HepG2 (cell line): ENCODE measurements at regions not wholly inside any gene's neighbourhood (a gene's known extent, or its start where the extent isn't known, plus 50 kb on each side); places are given as distances from the start of the nearest gene placed in this dataset.

Source experiments
- ATF7 ChIP-seq, 2 experiments: fragments of 450-650 bp in 1 of 2; sonication (generic) in 1 of 2; formaldehyde crosslinking in 1 of 2; IDR thresholded peaks; 2 replicates each; pipeline versions ENCODE4 v1.4.0 to v1.6.1; 2016 to 2020; ENCODE audit warnings: antibody characterized with exemption in 1 of 2, mild to moderate bottlenecking in 1 of 2, missing genetic modification reagents in 1 of 2
- GATAD2A ChIP-seq: IDR thresholded peaks from 2 replicates; pipeline ENCODE4 v1.6.1; 2016
- MBNL3 ChIP-seq: fragments of 250-450 bp; sonication (Bioruptor Pico); conservative IDR thresholded peaks from 2 replicates; pipeline ENCODE4 v1.8.0; 2022; ENCODE audit warnings: mild to moderate bottlenecking, inconsistent platforms
- MYC ChIP-seq: sonication (generic); formaldehyde crosslinking; IDR thresholded peaks from 2 replicates; pipeline ENCODE4 v1.9.0; 2021; ENCODE audit warnings: missing genetic modification reagents, borderline replicate concordance
- NFE2 ChIP-seq: sonication (generic); formaldehyde crosslinking; IDR thresholded peaks from 2 replicates; pipeline ENCODE4 v1.4.0; 2020; ENCODE audit warnings: missing genetic modification reagents
- POLR2A ChIP-seq, 2 experiments: IDR thresholded peaks; 2 replicates each; pipeline ENCODE4 v1.6.1; 2011; ENCODE audit warnings: low read depth in 2 of 2, low read length in 2 of 2, mild to moderate bottlenecking in 1 of 2, moderate library complexity in 1 of 2; ENCODE audit not compliant: insufficient read depth in 1 of 2
- RAD51 ChIP-seq: fragments of 450-650 bp; IDR thresholded peaks from 2 replicates; pipeline ENCODE4 v1.6.1; 2016; ENCODE audit warnings: borderline replicate concordance
- SAP130 ChIP-seq: IDR thresholded peaks from 2 replicates; pipeline ENCODE4 v1.6.1; 2016; ENCODE audit warnings: low read depth
- TCF12 ChIP-seq, 2 experiments: fragments of 450-650 bp in 1 of 2; sonication (generic) in 1 of 2; formaldehyde crosslinking in 1 of 2; IDR thresholded peaks; 2 replicates each; pipeline versions ENCODE4 v1.6.1 to v1.8.0; 2017 to 2022; ENCODE audit warnings: antibody characterized with exemption in 1 of 2, mild to moderate bottlenecking in 1 of 2, missing genetic modification reagents in 1 of 2, moderate library complexity in 1 of 2
- ZNF772 ChIP-seq: sonication (generic); formaldehyde crosslinking; IDR thresholded peaks from 2 replicates; pipeline ENCODE4 v1.5.0; 2020; ENCODE audit warnings: mild to moderate bottlenecking, missing genetic modification reagents
- TF ChIP-seq, protein P1 (sequence below): sonication (generic); formaldehyde crosslinking; IDR thresholded peaks from 2 replicates; pipeline ENCODE4 v1.5.0; 2020; ENCODE audit warnings: mild to moderate bottlenecking, missing genetic modification reagents, moderate library complexity
- TF ChIP-seq, protein P2 (sequence below): sonication (generic); formaldehyde crosslinking; IDR thresholded peaks from 2 replicates; pipeline ENCODE4 v1.4.0; 2020; ENCODE audit warnings: missing genetic modification reagents

GRCh38 chr3:150269526-150269925 is 138.6 kb upstream of the TSC22D2 start:
- TF ChIP-seq ATF7 (IDR thresholded peaks at IDR 0.05) (no peak), ATF7 (CRISPR knock-in tag; IDR thresholded peaks at IDR 0.05) (no peak), MBNL3 (CRISPR knock-in tag) (no peak), MYC (CRISPR knock-in tag) (no peak), ZNF772 (CRISPR knock-in tag) (no peak), SAP130 (CRISPR knock-in tag) (no peak), POLR2A (IDR thresholded peaks at IDR 0.05; ENCODE audit: insufficient read depth in 1 of 2, low read depth in 2 of 2, low read length in 2 of 2) (no peak), NFE2 (no peak), TCF12 (IDR thresholded peaks at IDR 0.05) (no peak), TCF12 (CRISPR knock-in tag; IDR thresholded peaks at IDR 0.05) (no peak), RAD51 (no peak), GATAD2A (no peak)
- TF ChIP-seq, protein P1, sequence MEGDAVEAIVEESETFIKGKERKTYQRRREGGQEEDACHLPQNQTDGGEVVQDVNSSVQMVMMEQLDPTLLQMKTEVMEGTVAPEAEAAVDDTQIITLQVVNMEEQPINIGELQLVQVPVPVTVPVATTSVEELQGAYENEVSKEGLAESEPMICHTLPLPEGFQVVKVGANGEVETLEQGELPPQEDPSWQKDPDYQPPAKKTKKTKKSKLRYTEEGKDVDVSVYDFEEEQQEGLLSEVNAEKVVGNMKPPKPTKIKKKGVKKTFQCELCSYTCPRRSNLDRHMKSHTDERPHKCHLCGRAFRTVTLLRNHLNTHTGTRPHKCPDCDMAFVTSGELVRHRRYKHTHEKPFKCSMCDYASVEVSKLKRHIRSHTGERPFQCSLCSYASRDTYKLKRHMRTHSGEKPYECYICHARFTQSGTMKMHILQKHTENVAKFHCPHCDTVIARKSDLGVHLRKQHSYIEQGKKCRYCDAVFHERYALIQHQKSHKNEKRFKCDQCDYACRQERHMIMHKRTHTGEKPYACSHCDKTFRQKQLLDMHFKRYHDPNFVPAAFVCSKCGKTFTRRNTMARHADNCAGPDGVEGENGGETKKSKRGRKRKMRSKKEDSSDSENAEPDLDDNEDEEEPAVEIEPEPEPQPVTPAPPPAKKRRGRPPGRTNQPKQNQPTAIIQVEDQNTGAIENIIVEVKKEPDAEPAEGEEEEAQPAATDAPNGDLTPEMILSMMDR (CRISPR knock-in tag) = no peak
- TF ChIP-seq, protein P2, sequence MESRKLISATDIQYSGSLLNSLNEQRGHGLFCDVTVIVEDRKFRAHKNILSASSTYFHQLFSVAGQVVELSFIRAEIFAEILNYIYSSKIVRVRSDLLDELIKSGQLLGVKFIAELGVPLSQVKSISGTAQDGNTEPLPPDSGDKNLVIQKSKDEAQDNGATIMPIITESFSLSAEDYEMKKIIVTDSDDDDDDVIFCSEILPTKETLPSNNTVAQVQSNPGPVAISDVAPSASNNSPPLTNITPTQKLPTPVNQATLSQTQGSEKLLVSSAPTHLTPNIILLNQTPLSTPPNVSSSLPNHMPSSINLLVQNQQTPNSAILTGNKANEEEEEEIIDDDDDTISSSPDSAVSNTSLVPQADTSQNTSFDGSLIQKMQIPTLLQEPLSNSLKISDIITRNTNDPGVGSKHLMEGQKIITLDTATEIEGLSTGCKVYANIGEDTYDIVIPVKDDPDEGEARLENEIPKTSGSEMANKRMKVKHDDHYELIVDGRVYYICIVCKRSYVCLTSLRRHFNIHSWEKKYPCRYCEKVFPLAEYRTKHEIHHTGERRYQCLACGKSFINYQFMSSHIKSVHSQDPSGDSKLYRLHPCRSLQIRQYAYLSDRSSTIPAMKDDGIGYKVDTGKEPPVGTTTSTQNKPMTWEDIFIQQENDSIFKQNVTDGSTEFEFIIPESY (CRISPR knock-in tag) = no peak
